ENCODE measurements at regions not wholly inside any gene's neighbourhood (a gene's known extent, or its start where the extent isn't known, plus 50 kb on each side); places are given as distances from the start of the nearest gene placed in this dataset.
"Not testable (repeated sequence)": the region's sequence is repeated elsewhere in the genome, so short reads cannot be mapped to it uniquely, and the experiment has no call there.

- peak in 2 of 3 donors; percentile 18 to 23 for DNase-seq
- intact Hi-C loops (cut with micrococcal nuclease); H3K79me2 ChIP-seq (ENCODE audit: insufficient read depth, low read length); H2AFZ ChIP-seq (ENCODE audit: insufficient read depth, low read depth, low read length, poor library complexity, severe bottlenecking); H3K4me2 ChIP-seq (replicated peaks; ENCODE audit: extremely low read depth, low read length, poor library complexity, severe bottlenecking); H3K4me3 Mint-ChIP-seq; H3K36me3 ChIP-seq (replicated peaks in 1 of 2; ENCODE audit: control insufficient read depth in 1 of 2, insufficient read depth in 2 of 2, low read length in 2 of 2); H3K36me3 Mint-ChIP-seq; H3K9me3 ChIP-seq (replicated peaks in 1 of 2; ENCODE audit: control insufficient read depth in 1 of 2, insufficient read depth in 1 of 2, low read length in 2 of 2); H3K27me3 ChIP-seq (ENCODE audit: control insufficient read depth in 2 of 2, insufficient read depth in 2 of 2, low read length in 2 of 2); H3K4me3 ChIP-seq (replicated peaks in 1 of 3; ENCODE audit: low read depth in 2 of 3, low read length in 3 of 3); H3K4me1 ChIP-seq (ENCODE audit: control insufficient read depth in 1 of 2, insufficient read depth in 2 of 2, low read length in 2 of 2); H3K27ac ChIP-seq (ENCODE audit: low read depth in 1 of 2, low read length in 2 of 2); H3K9ac ChIP-seq (ENCODE audit: insufficient read depth, low read length, poor library complexity, severe bottlenecking); H4K20me1 ChIP-seq (ENCODE audit: insufficient read depth, low read length): not testable (repeated sequence)
- Mint-ChIP-seq H3K4me1 (peaks cover 18% of the 10 kb centered on the region), H3K9me3 (peaks cover 8 to 23% (median 18%) of the 10 kb centered on the region in 7 donors), H3K27ac (peak overlapping the region in 1 of 7 donors; percentile 51), H3K27me3 (ENCODE audit: low read depth in 3 of 3) (peaks cover 13 to 36% (median 15%) of the 10 kb centered on the region in 3 donors)
- 79% methylated on average over 2 of the region's 2 CpGs for WGBS (ENCODE audit: insufficient coverage)
Measured at GRCh38 chr9:88886762-88887161, 104.5 kb upstream of the S1PR3 start.

DNA sequence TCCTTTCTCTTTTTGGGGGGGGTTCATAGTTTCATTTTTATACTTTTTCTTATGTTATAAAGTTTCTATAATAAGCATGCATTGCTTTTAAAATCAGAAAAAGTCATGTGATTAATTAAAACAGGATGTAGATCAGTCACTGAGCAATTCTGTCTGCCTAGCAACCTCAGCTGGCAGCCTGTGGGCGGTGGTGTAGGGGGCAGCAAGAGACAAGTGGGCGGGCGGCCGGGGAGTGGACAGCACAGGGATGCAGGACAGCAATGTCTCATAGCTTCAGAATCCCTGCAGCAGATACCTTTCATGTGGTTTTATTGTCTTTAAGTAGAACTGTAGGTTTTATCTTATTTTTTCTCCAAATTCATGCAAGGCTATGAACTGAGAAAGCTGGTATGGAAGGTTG is 101.9 kb upstream of the S1PR3 start:
- DNase-seq = no peak
- Histone ChIP-seq H3K4me3 (replicated peaks in 1 of 3; ENCODE audit: low read depth in 2 of 3, low read length in 3 of 3) (no peak overlapping the region), H4K20me1 (ENCODE audit: insufficient read depth, low read length) (no peaks in the 10 kb centered on the region), H3K4me1 (ENCODE audit: control insufficient read depth in 1 of 2, insufficient read depth in 2 of 2, low read length in 2 of 2) (peaks cover 5 to 7% of the 10 kb centered on the region in 2 donors), H3K27ac (ENCODE audit: low read depth in 1 of 2, low read length in 2 of 2) (no peak overlapping the region), H2AFZ (ENCODE audit: insufficient read depth, low read depth, low read length, poor library complexity, severe bottlenecking) (no peak overlapping the region), H3K4me2 (replicated peaks; ENCODE audit: extremely low read depth, low read length, poor library complexity, severe bottlenecking) (no peak overlapping the region), H3K79me2 (ENCODE audit: insufficient read depth, low read length) (no peaks in the 10 kb centered on the region), H3K9ac (ENCODE audit: insufficient read depth, low read length, poor library complexity, severe bottlenecking) (no peak overlapping the region), H3K36me3 (replicated peaks in 1 of 2; ENCODE audit: control insufficient read depth in 1 of 2, insufficient read depth in 2 of 2, low read length in 2 of 2) (no peaks in the 10 kb centered on the region), H3K9me3 (replicated peaks in 1 of 2; ENCODE audit: control insufficient read depth in 1 of 2, insufficient read depth in 1 of 2, low read length in 2 of 2) (peaks cover 0 to 9% of the 10 kb centered on the region in 2 donors), H3K27me3 (ENCODE audit: control insufficient read depth in 2 of 2, insufficient read depth in 2 of 2, low read length in 2 of 2) (peaks cover 6 to 19% of the 10 kb centered on the region in 2 donors)
- TF ChIP-seq CTCF (IDR thresholded peaks at IDR 0.05) = no peak
- intact Hi-C loops (cut with micrococcal nuclease) = no loop called here
- Mint-ChIP-seq H3K4me1 (peaks cover 16% of the 10 kb centered on the region), H3K9me3 (peaks cover 0 to 12% (median 6%) of the 10 kb centered on the region in 7 donors), H3K27me3 (ENCODE audit: low read depth in 3 of 3) (peaks cover 26 to 38% (median 32%) of the 10 kb centered on the region in 3 donors), H3K4me3 (no peak overlapping the region), H3K36me3 (peaks cover 0 to 2% of the 10 kb centered on the region in 2 donors), H3K27ac (no peak overlapping the region)
- 100% methylated on average over 3 of the region's 4 CpGs for WGBS (ENCODE audit: insufficient coverage)

Data from CD14-positive monocyte (primary cell).